ENCODE measurements at regions not wholly inside any gene's neighbourhood (a gene's known extent, or its start where the extent isn't known, plus 50 kb on each side); places are given as distances from the start of the nearest gene placed in this dataset.
A peak's percentile ranks its signal among the peaks of the same experiment; 100 is the strongest.

- no peak for TF ChIP-seq CTCF (IDR thresholded peaks at IDR 0.05)
- peak in 1 of 2 donors; percentile 43 for TF ChIP-seq POLR2AphosphoS5 (IDR thresholded peaks at IDR 0.05)
- TF ChIP-seq POLR2A (IDR thresholded peaks at IDR 0.05; ENCODE audit: low read depth): no peak
- no peak for TF ChIP-seq EP300 (IDR thresholded peaks at IDR 0.05)
Measured at GRCh38 chr1:14142397-14143100, 442.6 kb downstream of the PRDM2 start.
